M059J (cell line): ENCODE measurements at regions not wholly inside any gene's neighbourhood (a gene's known extent, or its start where the extent isn't known, plus 50 kb on each side); places are given as distances from the start of the nearest gene placed in this dataset.

Experiments used
- DNase-seq: peaks from one replicate; pipeline ENCODE4 v3.0.0-alpha.2; 2012; ENCODE audit warnings: low read depth

DNA sequence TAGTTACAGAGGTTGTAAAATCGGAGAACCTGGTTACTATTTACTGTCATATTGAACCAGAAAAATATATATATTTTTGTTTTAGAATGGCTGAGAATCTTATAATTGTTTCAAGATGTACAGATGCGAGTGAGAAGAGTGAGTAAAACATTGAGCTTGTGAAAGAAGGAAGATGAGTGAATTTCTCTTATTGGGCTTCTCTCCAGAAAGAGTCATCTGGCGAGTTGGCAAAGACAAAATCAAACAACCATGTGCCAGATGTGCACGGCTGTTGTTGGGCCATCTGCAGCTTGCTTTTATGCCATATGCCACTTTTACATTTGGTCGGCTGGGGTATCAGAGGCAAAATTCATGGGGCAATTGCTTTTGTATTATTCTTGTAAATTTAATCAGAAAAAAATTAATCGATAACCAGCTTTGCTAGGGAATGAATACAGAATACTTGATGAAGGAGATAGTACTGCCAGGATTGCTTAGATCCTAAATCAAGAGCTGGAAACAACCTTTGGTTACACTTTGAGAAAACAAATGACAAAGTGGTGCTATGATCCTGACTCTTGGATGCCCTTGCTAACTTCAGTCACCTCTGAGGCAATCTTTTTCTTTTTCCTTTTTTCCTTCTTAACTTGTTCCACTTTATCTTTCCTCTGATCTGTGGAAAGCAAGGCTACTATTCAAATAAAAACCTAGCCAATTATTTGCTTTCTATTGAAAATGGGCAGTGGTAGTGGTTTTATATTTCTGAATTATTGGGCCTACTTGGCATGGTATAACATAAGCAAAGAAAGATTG is 97.1 kb upstream of the GRIK2 start:
- no peak for DNase-seq

DNA sequence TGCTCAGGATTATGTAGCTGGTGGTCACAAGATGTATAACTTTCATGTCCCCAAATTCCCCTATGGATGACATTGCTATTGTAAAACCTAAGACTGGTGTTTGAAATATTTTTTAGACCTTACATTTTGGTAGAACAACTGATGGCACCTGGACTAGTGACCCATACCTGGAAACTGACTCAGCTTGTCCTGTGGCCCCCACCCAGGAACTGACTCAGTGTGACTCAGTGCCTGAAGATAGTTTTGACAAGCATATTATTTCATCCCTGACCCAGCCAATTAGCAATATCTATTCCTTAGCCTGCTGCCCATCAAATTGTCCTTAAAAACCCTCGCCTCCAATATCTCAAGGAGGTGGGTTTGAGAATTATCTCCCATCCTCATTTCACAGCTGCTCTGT is 90.9 kb upstream of the GRIK2 start:
- no peak for DNase-seq

DNA sequence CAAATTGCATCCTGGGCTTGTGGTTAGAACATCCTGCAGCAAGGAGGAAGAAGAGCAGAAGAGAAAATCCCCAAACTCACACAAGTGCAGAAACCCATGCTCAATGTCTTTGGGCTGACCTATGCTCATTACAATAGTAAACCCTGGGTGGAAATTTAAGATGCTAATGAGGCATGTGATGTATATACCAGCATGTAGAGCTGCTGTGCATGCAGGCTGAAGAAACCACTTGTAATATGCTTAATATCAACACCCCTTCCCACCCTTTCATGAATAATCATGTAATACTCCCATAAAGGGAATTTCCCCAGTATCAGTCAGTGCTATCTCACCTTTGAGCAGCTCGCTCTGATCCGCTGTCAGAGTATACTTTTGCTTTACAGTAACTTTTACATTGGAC is 90.0 kb upstream of the GRIK2 start:
- DNase-seq = no peak

DNA sequence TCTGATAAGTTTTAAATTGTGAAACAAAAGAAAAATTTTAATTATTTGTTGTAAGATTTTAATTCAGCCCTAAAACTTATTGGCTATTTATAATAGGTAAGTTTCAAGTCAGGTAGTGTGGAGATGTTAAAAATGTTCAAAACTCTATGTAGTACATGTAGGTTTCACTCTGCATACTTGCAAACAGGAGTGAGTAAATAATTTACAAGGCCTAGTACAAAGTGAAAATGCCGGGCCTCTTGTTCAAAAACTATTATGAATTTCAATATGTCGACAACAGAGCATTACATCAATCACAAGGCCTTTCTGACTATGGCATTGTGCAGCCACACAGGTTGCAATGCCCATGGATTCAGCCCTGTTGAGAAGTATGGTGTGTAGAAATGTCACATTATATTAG is 80.9 kb upstream of the GRIK2 start:
- DNase-seq = no peak

DNA sequence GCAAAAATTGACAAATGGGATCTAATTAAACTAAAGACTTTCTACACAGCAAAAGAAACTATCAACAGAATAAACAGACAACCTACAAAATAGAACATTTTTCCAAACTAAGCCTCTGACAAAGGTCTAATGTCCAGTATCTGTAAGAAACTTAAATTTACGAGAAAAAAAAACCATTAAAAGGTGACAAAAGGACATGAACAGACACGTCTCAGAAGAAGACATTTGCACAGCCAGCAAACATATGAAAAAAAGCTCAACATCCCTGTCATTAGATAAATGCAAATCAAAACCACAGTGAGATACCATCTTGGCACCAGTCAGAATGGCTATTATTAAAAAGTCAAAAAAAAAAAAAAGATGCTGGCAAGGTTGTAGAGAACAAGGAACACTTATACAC is 70.6 kb upstream of the GRIK2 start:
- no peak for DNase-seq

DNA sequence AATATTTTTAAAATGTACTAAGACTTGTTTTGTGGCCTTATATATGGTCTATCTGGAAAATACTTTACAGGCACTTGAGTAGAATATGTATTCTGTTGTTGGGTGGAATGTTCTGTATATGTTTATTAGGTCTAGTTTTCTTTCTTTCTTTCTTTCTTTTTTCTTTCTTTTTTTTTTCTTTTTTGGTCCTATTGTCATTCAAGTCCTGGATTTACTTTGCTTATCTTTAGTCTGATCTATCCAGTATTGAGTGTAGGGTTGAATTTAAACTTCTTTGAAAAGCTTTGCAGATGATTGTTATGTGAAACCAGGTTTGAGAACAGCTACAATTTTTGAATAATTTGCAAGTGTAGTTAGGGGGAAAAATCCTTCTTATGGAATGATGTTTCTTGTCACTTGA is 67.1 kb upstream of the GRIK2 start:
- DNase-seq = no peak

DNA sequence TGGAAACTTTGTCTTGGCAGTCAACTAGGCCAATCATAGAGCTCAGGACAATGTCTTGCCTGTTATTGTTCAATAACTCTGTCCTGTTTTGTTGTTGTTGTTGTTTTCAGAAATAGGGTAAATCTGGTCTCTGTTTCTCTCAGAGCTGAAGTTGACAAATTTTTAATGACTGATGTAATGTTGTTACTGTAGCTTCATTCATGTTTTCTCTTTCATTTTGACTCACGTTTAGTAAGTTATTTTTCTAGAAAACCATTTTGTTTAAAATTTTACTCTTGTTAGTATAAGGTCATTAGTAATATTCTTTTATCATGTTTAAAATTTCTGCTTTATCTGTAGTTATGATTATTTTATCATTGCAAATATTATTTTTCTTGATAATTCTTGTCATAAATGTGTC is 51.6 kb upstream of the GRIK2 start:
- DNase-seq = no peak
